ENCODE measurements at regions not wholly inside any gene's neighbourhood (a gene's known extent, or its start where the extent isn't known, plus 50 kb on each side); places are given as distances from the start of the nearest gene placed in this dataset.
"Not testable (repeated sequence)": the region's sequence is repeated elsewhere in the genome, so short reads cannot be mapped to it uniquely, and the experiment has no call there.

- H3K9me3 Mint-ChIP-seq: peaks cover 8% of the 10 kb centered on the region
- no peaks in the 10 kb centered on the region for H3K27me3 Mint-ChIP-seq
- Histone ChIP-seq H3K9me3 (ENCODE audit: control insufficient read depth in 1 of 2, insufficient read depth in 1 of 2, low read length in 2 of 2) (peaks cover 0 to 10% of the 10 kb centered on the region in 2 experiments), H3K27me3 (ENCODE audit: control insufficient read depth in 1 of 2, insufficient read depth in 2 of 2, low read length in 2 of 2) (peaks cover 0 to 5% of the 10 kb centered on the region in 2 experiments), H3K27ac (ENCODE audit: low read depth in 1 of 2, low read length in 2 of 2) (no peak overlapping the region), H3K36me3 (ENCODE audit: insufficient read depth, low read length) (no peaks in the 10 kb centered on the region), H3K4me1 (ENCODE audit: insufficient read depth, low read length) (no peaks in the 10 kb centered on the region), H3K4me3 (ENCODE audit: low read length) (no peak overlapping the region)
- H3K4me3 Mint-ChIP-seq: no peak overlapping the region
- no peak for ATAC-seq (ENCODE audit: poor library complexity)
- H3K27ac Mint-ChIP-seq: no peak overlapping the region
- ChIA-PET POLR2A (no interaction called here), CTCF (no interaction called here)
- no peak for TF ChIP-seq CTCF (IDR thresholded peaks at IDR 0.05)
- intact Hi-C loops (cut with DNase I, micrococcal nuclease): no loop called here
- no peak for DNase-seq
- H3K36me3 Mint-ChIP-seq (ENCODE audit: low read depth): no peaks in the 10 kb centered on the region
- no peaks in the 10 kb centered on the region for H3K4me1 Mint-ChIP-seq (ENCODE audit: low read depth)
These were observed 239.0 kb downstream of the SQOR start for GRCh38 chr15:45873781-45874180.

GRCh38 chr15:45874566-45874965, 239.7 kb downstream of the SQOR start:
- peaks cover 12% of the 10 kb centered on the region for H3K9me3 Mint-ChIP-seq
- CTCF ChIA-PET: not testable (repeated sequence)

GRCh38 chr15:45884289-45884688, 249.5 kb downstream of the SQOR start:
- DNase-seq: no peak
- ChIA-PET CTCF (no interaction called here), POLR2A (no interaction called here)
- Histone ChIP-seq H3K9me3 (ENCODE audit: control insufficient read depth in 1 of 2, insufficient read depth in 1 of 2, low read length in 2 of 2) (peaks cover 0 to 9% of the 10 kb centered on the region in 2 experiments), H3K4me1 (ENCODE audit: insufficient read depth, low read length) (no peaks in the 10 kb centered on the region), H3K27me3 (ENCODE audit: control insufficient read depth in 1 of 2, insufficient read depth in 2 of 2, low read length in 2 of 2) (no peaks in the 10 kb centered on the region), H3K36me3 (ENCODE audit: insufficient read depth, low read length) (no peaks in the 10 kb centered on the region), H3K4me3 (ENCODE audit: low read length) (no peak overlapping the region), H3K27ac (ENCODE audit: low read depth in 1 of 2, low read length in 2 of 2) (no peak overlapping the region)
- intact Hi-C loops (cut with DNase I, micrococcal nuclease): no loop called here
- Mint-ChIP-seq H3K4me1 (ENCODE audit: low read depth) (no peaks in the 10 kb centered on the region), H3K4me3 (no peak overlapping the region), H3K36me3 (ENCODE audit: low read depth) (no peaks in the 10 kb centered on the region), H3K9me3 (peaks cover 2% of the 10 kb centered on the region), H3K27me3 (no peaks in the 10 kb centered on the region), H3K27ac (no peak overlapping the region)
- no peak for ATAC-seq (ENCODE audit: poor library complexity)
- TF ChIP-seq CTCF (IDR thresholded peaks at IDR 0.05): no peak

More at GRCh38 chr15:45874566-45874965, 239.7 kb downstream of the SQOR start:
- H3K4me3 Mint-ChIP-seq; H3K36me3 ChIP-seq (ENCODE audit: insufficient read depth, low read length); H3K4me1 Mint-ChIP-seq (ENCODE audit: low read depth); H3K27me3 ChIP-seq (ENCODE audit: control insufficient read depth in 1 of 2, insufficient read depth in 2 of 2, low read length in 2 of 2); DNase-seq; H3K27ac ChIP-seq (ENCODE audit: low read depth in 1 of 2, low read length in 2 of 2); H3K4me3 ChIP-seq (ENCODE audit: low read length); H3K27me3 Mint-ChIP-seq; H3K27ac Mint-ChIP-seq; H3K36me3 Mint-ChIP-seq (ENCODE audit: low read depth); intact Hi-C loops (cut with DNase I, micrococcal nuclease); POLR2A ChIA-PET; ATAC-seq (ENCODE audit: poor library complexity); H3K4me1 ChIP-seq (ENCODE audit: insufficient read depth, low read length): not testable (repeated sequence)
- H3K9me3 ChIP-seq (ENCODE audit: control insufficient read depth in 1 of 2, insufficient read depth in 1 of 2, low read length in 2 of 2): peaks cover 0 to 10% of the 10 kb centered on the region in 2 experiments

- CTCF ChIA-PET: no interaction called here
- H3K4me1 ChIP-seq (ENCODE audit: insufficient read depth, low read length): no peaks in the 10 kb centered on the region
- DNase-seq (no peak), ATAC-seq (ENCODE audit: poor library complexity) (no peak)
- H3K27ac ChIP-seq (ENCODE audit: low read depth in 1 of 2, low read length in 2 of 2): no peak overlapping the region
- no peak overlapping the region for H3K4me3 ChIP-seq (ENCODE audit: low read length)
- no peaks in the 10 kb centered on the region for H3K36me3 ChIP-seq (ENCODE audit: insufficient read depth, low read length)
- no peaks in the 10 kb centered on the region for H3K27me3 ChIP-seq (ENCODE audit: control insufficient read depth in 1 of 2, insufficient read depth in 2 of 2, low read length in 2 of 2)
- no peaks in the 10 kb centered on the region for H3K27me3 Mint-ChIP-seq
- TF ChIP-seq CTCF (IDR thresholded peaks at IDR 0.05): no peak
- POLR2A ChIA-PET: no interaction called here
- H3K9me3 Mint-ChIP-seq: peaks cover 2% of the 10 kb centered on the region
- intact Hi-C loops (cut with DNase I, micrococcal nuclease): no loop called here
- no peak overlapping the region for H3K27ac Mint-ChIP-seq
- no peaks in the 10 kb centered on the region for H3K4me1 Mint-ChIP-seq (ENCODE audit: low read depth)
- H3K4me3 Mint-ChIP-seq: no peak overlapping the region
- H3K36me3 Mint-ChIP-seq (ENCODE audit: low read depth): no peaks in the 10 kb centered on the region
- H3K9me3 ChIP-seq (ENCODE audit: control insufficient read depth in 1 of 2, insufficient read depth in 1 of 2, low read length in 2 of 2): peaks cover 0 to 9% of the 10 kb centered on the region in 2 experiments
These were observed 250.1 kb downstream of the SQOR start for GRCh38 chr15:45884755-45885445.

All from CD4-positive, alpha-beta T cell (primary cell).